NCI-H2029 treated with DMSO at 0.1 percent for 48 hours (cell line): ENCODE measurements at regions not wholly inside any gene's neighbourhood (a gene's known extent, or its start where the extent isn't known, plus 50 kb on each side); places are given as distances from the start of the nearest gene placed in this dataset.
"Not testable (repeated sequence)": the region's sequence is repeated elsewhere in the genome, so short reads cannot be mapped to it uniquely, and the experiment has no call there.

Source experiments
- DNase-seq: peaks from one replicate; lab custom pipeline; 2025; lab: John Stamatoyannopoulos, UW

GRCh38 chr5:23721336-23721735 lies 213.9 kb downstream of the PRDM9 start:
- DNase-seq: no peak

- DNase-seq: peak; percentile 71
Measured at GRCh38 chr5:23727271-23727670, 219.9 kb downstream of the PRDM9 start.

- DNase-seq: no peak
Measured at GRCh38 chr5:23730023-23730422, 222.6 kb downstream of the PRDM9 start.

- peak; percentile 10 for DNase-seq
Measured at GRCh38 chr5:23740029-23740428, 232.6 kb downstream of the PRDM9 start.

- DNase-seq: no peak
Measured at GRCh38 chr5:23742701-23743100, 235.3 kb downstream of the PRDM9 start.

- DNase-seq: no peak
Measured at GRCh38 chr5:23755906-23756305, 248.5 kb downstream of the PRDM9 start.

- DNase-seq: no peak
Measured at GRCh38 chr5:23756779-23757178, 249.4 kb downstream of the PRDM9 start.

GRCh38 chr5:23763170-23763569 lies 255.8 kb downstream of the PRDM9 start:
- DNase-seq: no peak

GRCh38 chr5:23776684-23777083 lies 269.3 kb downstream of the PRDM9 start:
- DNase-seq: no peak

GRCh38 chr5:23800307-23800706 lies 292.9 kb downstream of the PRDM9 start:
- DNase-seq: not testable (repeated sequence)

- no peak for DNase-seq
Measured at GRCh38 chr5:23820765-23821471, 313.5 kb downstream of the PRDM9 start.

GRCh38 chr5:23823521-23823920 lies 316.1 kb downstream of the PRDM9 start:
- no peak for DNase-seq

GRCh38 chr5:23825196-23825595 lies 317.8 kb downstream of the PRDM9 start:
- DNase-seq: no peak

- DNase-seq: no peak
Measured at GRCh38 chr5:23840083-23840482, 332.7 kb downstream of the PRDM9 start.

- DNase-seq: no peak
Measured at GRCh38 chr5:23864786-23865185, 357.4 kb downstream of the PRDM9 start.

- DNase-seq: no peak
Measured at GRCh38 chr5:23877847-23878246, 370.4 kb downstream of the PRDM9 start.

GRCh38 chr5:23884405-23885031 lies 377.1 kb downstream of the PRDM9 start:
- no peak for DNase-seq

- no peak for DNase-seq
Measured at GRCh38 chr5:23893561-23893960, 386.2 kb downstream of the PRDM9 start.

GRCh38 chr5:23895614-23896013 lies 388.2 kb downstream of the PRDM9 start:
- no peak for DNase-seq

- no peak for DNase-seq
Measured at GRCh38 chr5:23930985-23931384, 423.6 kb downstream of the PRDM9 start.

- DNase-seq: not testable (repeated sequence)
Measured at GRCh38 chr5:23951261-23951928, 444.0 kb downstream of the PRDM9 start.

GRCh38 chr5:23963449-23963848 lies 456.0 kb downstream of the PRDM9 start:
- no peak for DNase-seq

- DNase-seq: no peak
Measured at GRCh38 chr5:23977365-23977764, 470.0 kb downstream of the PRDM9 start.
